Stomach (tissue), 4 donors: ENCODE measurements at regions not wholly inside any gene's neighbourhood (a gene's known extent, or its start where the extent isn't known, plus 50 kb on each side); places are given as distances from the start of the nearest gene placed in this dataset.

Experiments used
- CTCF ChIP-seq, 7 experiments: fragments of 450-650 bp in 4 of 7; fragments of 200-600 bp in 3 of 7; sonication (generic) in 3 of 7; IDR thresholded peaks; one replicate each; pipeline ENCODE4 v1.5.1; 2016 to 2019; ENCODE audit warnings: antibody characterized with exemption in 7 of 7, control low read depth in 2 of 7, mild to moderate bottlenecking in 1 of 7
- POLR2A ChIP-seq, 4 donors: fragments of 450-650 bp; IDR thresholded peaks; one replicate each; pipeline ENCODE4 v1.6.1; 2016; ENCODE audit warnings: antibody characterized with exemption in 4 of 4, control low read depth in 2 of 4, mild to moderate bottlenecking in 1 of 4, moderate library complexity in 1 of 4
- POLR2AphosphoS5 ChIP-seq, 3 donors: sonication (generic); formaldehyde crosslinking; IDR thresholded peaks; one replicate each; pipeline ENCODE4 v1.6.1; 2016; ENCODE audit warnings: antibody characterized with exemption in 3 of 3

GRCh38 chr11:69365558-69365957 is 71.6 kb downstream of the MYEOV start:
- TF ChIP-seq POLR2A (IDR thresholded peaks at IDR 0.05): no peak
- no peak for TF ChIP-seq CTCF (IDR thresholded peaks at IDR 0.05)
- no peak for TF ChIP-seq POLR2AphosphoS5 (IDR thresholded peaks at IDR 0.05)
